SK-N-MC (cell line): ENCODE measurements at regions not wholly inside any gene's neighbourhood (a gene's known extent, or its start where the extent isn't known, plus 50 kb on each side); places are given as distances from the start of the nearest gene placed in this dataset.

ENCODE experiments used
- DNase-seq: peaks from one replicate; pipeline ENCODE4 v3.0.0-alpha.2; 2011; ENCODE audit warnings: low read depth, low spot score
- H3K27ac ChIP-seq: fragments of 200-600 bp; sonication (generic); 2 replicates; pipeline ENCODE4 v1.5.1; 2016; ENCODE audit warnings: mixed run types
- H3K36me3 ChIP-seq: fragments of 200-600 bp; sonication (generic); 2 replicates; pipeline ENCODE4 v1.6.1; 2017; ENCODE audit warnings: antibody characterized with exemption, low read length, mixed read lengths; ENCODE audit not compliant: insufficient read depth
- H3K4me3 ChIP-seq: fragments of 200-600 bp; sonication (generic); 2 replicates; pipeline ENCODE4 v1.5.1; 2016
- H3K9ac ChIP-seq: fragments of 200-600 bp; sonication (generic); 2 replicates; pipeline ENCODE4 v1.8.0; 2017; ENCODE audit warnings: mixed run types, mixed read lengths; ENCODE audit not compliant: insufficient read length
- H3K9me3 ChIP-seq: fragments of 200-600 bp; sonication (generic); 2 replicates; pipeline ENCODE4 v1.6.1; 2017; ENCODE audit warnings: low read depth, mild to moderate bottlenecking, antibody characterized with exemption, low read length, moderate library complexity, mixed read lengths
- EZH2 ChIP-seq: fragments of 200-600 bp; sonication (generic); IDR thresholded peaks from one replicate; pipeline ENCODE4 v1.6.1; 2017; ENCODE audit warnings: antibody characterized with exemption
- FOXP2 ChIP-seq: optimal IDR thresholded peaks from 2 replicates; pipeline ENCODE3; 2011; ENCODE audit warnings: mild to moderate bottlenecking, moderate library complexity; ENCODE audit not compliant: insufficient read depth; ENCODE audit errors: extremely low read length, control extremely low read depth
- POLR2AphosphoS5 ChIP-seq: IDR thresholded peaks from 2 replicates; pipeline ENCODE4 v1.6.1; 2012; ENCODE audit warnings: mild to moderate bottlenecking, low read depth, low read length, borderline replicate concordance

DNA sequence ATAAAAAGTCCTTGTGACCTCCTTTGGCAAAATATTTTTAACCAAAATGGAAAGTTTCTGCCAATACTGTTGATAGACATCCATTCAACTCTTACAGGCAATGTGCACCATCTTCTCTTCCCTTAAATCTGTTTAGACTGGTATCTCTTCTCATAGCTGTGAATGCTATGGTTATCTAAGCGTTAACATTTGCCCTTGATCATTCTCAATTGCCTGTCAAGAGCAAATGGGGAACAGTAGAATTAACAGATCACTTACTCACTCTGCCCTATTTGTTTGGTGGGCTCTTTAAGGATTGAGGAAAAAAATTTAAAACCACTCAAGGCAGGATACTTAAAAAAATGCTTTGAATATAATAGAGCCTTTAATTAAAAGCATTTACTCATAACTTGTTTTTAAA lies 808.4 kb downstream of the NXPH1 start:
- H3K27ac ChIP-seq: no peak overlapping the region
- no peak for DNase-seq
- TF ChIP-seq FOXP2 (no peak), POLR2AphosphoS5 (no peak), EZH2 (no peak)
- no peak overlapping the region for H3K4me3 ChIP-seq
- H3K9me3 ChIP-seq: no peaks in the 10 kb centered on the region
- no peak overlapping the region for H3K9ac ChIP-seq
- no peaks in the 10 kb centered on the region for H3K36me3 ChIP-seq

DNA sequence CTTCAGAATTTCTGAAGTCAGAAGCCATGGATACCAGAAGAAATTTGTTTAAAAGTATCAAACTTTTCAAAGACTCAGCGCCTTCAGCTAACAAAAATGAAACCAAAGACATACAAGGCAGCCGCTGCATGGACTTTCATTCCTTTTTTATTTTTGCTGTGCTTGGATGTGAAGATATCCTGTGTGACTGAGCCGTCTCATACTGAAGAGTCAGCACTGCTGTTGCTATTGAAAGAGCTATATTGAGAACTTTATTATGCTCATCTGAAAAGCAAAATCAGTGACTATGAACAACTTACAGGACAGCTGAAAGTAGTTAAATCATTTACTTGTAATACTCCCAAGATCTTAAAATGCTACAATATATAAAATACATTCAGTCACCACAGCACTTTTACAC lies 809.2 kb downstream of the NXPH1 start:
- Histone ChIP-seq H3K9me3 (no peaks in the 10 kb centered on the region), H3K27ac (no peak overlapping the region), H3K9ac (no peak overlapping the region), H3K4me3 (no peak overlapping the region), H3K36me3 (no peaks in the 10 kb centered on the region)
- TF ChIP-seq FOXP2: no peak
- TF ChIP-seq POLR2AphosphoS5: no peak
- no peak for TF ChIP-seq EZH2
- no peak for DNase-seq

DNA sequence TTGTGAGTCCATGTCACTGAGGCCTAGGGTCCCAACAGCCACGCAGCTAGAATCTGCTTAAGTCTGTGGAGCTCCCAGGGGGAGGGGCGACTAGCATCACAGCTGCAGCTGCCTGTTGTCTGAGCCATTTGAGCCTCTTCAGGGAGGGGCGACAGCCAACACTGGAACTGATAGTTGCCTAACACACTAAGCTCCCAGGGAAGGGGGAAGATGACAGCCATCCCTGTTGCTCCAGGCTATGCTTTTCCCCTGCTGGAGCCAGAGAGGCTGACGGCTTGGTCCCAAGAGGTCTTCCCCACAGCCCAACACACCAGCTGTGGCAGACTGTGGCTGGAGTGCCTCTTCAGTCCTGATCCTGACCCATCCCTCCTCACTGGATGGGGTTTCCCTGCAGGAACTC lies 817.5 kb downstream of the NXPH1 start:
- Histone ChIP-seq H3K9me3 (no peaks in the 10 kb centered on the region), H3K27ac (no peak overlapping the region), H3K36me3 (no peaks in the 10 kb centered on the region), H3K4me3 (no peak overlapping the region), H3K9ac (no peak overlapping the region)
- no peak for TF ChIP-seq POLR2AphosphoS5
- TF ChIP-seq EZH2: no peak
- TF ChIP-seq FOXP2: no peak
- no peak for DNase-seq

GRCh38 chr7:9264395-9264794 lies 831.0 kb downstream of the NXPH1 start:
- Histone ChIP-seq H3K9me3 (no peaks in the 10 kb centered on the region), H3K27ac (no peak overlapping the region), H3K36me3 (no peaks in the 10 kb centered on the region), H3K9ac (no peak overlapping the region), H3K4me3 (no peak overlapping the region)
- DNase-seq: no peak
- TF ChIP-seq POLR2AphosphoS5: no peak
- no peak for TF ChIP-seq EZH2
- TF ChIP-seq FOXP2: no peak

DNA sequence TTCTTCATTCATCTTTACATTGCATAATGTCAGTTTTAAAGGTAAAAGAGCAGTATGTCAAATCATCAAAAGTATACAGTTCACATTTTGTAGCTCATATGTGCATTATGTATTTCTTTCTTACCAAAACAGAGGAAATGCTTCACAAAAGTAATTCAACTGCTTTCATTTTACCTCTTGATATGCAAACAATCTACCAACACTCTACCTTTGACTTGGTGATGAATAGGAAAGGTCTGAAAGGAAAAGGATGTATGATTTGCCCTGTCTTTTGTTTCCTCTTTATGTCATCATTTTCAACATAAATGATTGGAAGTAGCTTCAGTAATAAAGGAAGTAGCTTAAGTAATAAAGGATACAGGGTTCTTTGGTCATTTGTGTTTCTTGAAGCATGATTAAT lies 846.7 kb downstream of the NXPH1 start:
- Histone ChIP-seq H3K4me3 (no peak overlapping the region), H3K9me3 (no peaks in the 10 kb centered on the region), H3K9ac (no peak overlapping the region), H3K36me3 (no peaks in the 10 kb centered on the region), H3K27ac (no peak overlapping the region)
- DNase-seq: no peak
- no peak for TF ChIP-seq FOXP2
- no peak for TF ChIP-seq EZH2
- TF ChIP-seq POLR2AphosphoS5: no peak

DNA sequence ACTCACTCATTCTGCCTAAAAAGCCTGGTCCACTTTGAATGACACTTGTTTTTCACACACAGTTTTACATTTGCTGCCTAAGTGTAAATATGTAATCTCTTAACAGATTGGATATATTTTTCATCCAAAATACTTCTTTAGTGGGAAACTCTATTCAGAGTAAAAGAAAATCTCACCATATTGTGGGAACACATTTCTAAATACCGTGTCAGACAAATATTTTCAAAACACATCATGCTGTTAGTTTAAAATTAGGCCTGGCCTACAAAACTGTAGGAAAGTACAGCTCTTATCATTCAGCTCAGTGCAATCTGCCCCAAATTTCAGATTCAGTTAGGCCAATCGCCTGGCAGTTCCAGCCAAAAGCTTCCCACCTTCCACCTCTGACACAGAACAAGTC lies 849.8 kb downstream of the NXPH1 start:
- H3K9ac ChIP-seq: no peak overlapping the region
- no peak overlapping the region for H3K4me3 ChIP-seq
- H3K27ac ChIP-seq: no peak overlapping the region
- no peak for DNase-seq
- no peaks in the 10 kb centered on the region for H3K36me3 ChIP-seq
- TF ChIP-seq FOXP2: no peak
- TF ChIP-seq POLR2AphosphoS5: no peak
- no peak for TF ChIP-seq EZH2
- H3K9me3 ChIP-seq: no peaks in the 10 kb centered on the region

- Histone ChIP-seq H3K4me3 (no peak overlapping the region), H3K9me3 (no peaks in the 10 kb centered on the region), H3K27ac (no peak overlapping the region), H3K9ac (no peak overlapping the region), H3K36me3 (no peaks in the 10 kb centered on the region)
- no peak for DNase-seq
- TF ChIP-seq EZH2 (no peak), POLR2AphosphoS5 (no peak), FOXP2 (no peak)
These were observed 869.0 kb downstream of the NXPH1 start for GRCh38 chr7:9302436-9302835.

DNA sequence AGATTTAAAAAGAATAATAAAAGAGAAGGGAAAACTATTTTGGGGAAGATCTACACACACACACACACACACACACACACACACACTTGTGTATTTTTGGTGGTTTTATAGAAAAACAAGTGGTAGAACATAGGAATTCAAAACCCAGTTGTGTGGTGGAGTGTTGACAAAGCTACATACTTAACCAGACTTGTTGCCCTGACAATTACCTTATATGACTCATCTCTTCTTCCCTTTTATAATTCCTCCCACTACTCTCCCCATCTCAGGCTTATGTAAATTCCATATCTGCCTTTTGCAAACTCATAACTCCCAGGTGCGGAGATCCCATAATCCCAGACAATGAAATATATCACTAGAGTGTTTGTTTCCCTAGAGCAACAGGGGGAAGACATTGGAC lies 873.7 kb downstream of the NXPH1 start:
- Histone ChIP-seq H3K27ac (no peak overlapping the region), H3K4me3 (no peak overlapping the region), H3K36me3 (no peaks in the 10 kb centered on the region), H3K9ac (no peak overlapping the region), H3K9me3 (no peaks in the 10 kb centered on the region)
- TF ChIP-seq POLR2AphosphoS5 (no peak), FOXP2 (no peak), EZH2 (no peak)
- DNase-seq: no peak

- H3K36me3 ChIP-seq: no peaks in the 10 kb centered on the region
- no peak for DNase-seq
- H3K9ac ChIP-seq: no peak overlapping the region
- H3K9me3 ChIP-seq: no peaks in the 10 kb centered on the region
- H3K4me3 ChIP-seq: no peak overlapping the region
- no peak overlapping the region for H3K27ac ChIP-seq
- TF ChIP-seq EZH2 (no peak), POLR2AphosphoS5 (no peak)
These were observed 891.1 kb downstream of the NXPH1 start for GRCh38 chr7:9324513-9324912.
